GM21528 (cell line): ENCODE measurements at regions not wholly inside any gene's neighbourhood (a gene's known extent, or its start where the extent isn't known, plus 50 kb on each side); places are given as distances from the start of the nearest gene placed in this dataset.

Experiments
- ATAC-seq: cut with Tn5 transposase; IDR thresholded peaks from one replicate; pipeline ENCODE4 v1.9.1; 2021; ENCODE audit warnings: mild to moderate bottlenecking, moderate library complexity; ENCODE audit not compliant: unreplicated experiment, low FRiP score

DNA sequence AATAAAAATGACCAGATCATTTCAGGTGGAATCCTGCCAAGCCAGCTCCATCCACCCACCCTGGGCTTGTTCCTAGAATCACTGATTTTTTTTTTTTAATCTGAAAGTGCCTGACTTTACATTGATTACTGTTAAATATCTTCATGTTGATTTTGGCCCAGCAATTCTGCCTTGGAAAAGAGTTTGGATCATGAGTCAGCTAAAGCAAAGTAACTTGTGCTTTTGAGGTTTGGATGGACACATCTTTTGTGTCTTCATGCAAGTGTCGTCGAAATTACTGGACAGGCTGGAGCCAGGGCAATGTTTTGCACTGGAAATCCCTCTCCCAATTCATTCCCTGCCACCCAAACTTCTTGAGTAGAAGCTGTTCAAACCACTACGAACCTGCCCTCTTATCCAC, 164.0 kb upstream of the SYT13 start:
- no peak for ATAC-seq

DNA sequence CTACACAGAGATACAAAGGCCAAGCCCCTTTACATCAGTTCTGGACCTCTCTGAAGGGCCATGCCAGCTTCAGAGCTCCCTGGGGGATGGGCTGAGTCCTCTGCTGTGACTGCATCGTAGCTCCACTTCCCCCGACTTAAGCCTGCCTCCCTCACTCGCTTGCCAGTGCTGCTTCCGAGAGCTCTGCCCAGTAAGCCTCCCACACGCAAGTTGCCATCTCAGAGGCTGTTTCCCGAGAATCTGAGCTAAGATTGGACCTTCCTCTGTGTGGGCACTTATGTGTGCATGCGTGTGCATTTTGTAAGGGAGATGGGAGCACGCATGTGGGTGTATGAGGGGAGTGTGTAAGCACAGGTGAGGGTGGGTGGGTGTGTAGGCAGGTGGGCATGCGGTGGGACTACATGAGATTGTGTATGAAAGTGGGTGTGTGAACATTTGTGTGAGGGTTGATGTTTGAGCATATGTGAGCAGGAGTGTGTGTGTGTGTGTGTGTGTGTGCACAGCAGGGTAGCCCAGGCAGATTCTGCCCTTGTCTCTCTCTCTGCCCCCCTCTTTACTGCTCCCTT, 163.0 kb upstream of the SYT13 start:
- no peak for ATAC-seq

GRCh38 chr11:45448561-45448960, 162.4 kb upstream of the SYT13 start:
- ATAC-seq = no peak

GRCh38 chr11:45446998-45447397, 160.9 kb upstream of the SYT13 start:
- no peak for ATAC-seq

- no peak for ATAC-seq
Observed at GRCh38 chr11:45446434-45446833, 160.3 kb upstream of the SYT13 start.

- no peak for ATAC-seq
Observed at GRCh38 chr11:45444796-45445195, 158.7 kb upstream of the SYT13 start.

GRCh38 chr11:45440111-45440510, 154.0 kb upstream of the SYT13 start:
- no peak for ATAC-seq

DNA sequence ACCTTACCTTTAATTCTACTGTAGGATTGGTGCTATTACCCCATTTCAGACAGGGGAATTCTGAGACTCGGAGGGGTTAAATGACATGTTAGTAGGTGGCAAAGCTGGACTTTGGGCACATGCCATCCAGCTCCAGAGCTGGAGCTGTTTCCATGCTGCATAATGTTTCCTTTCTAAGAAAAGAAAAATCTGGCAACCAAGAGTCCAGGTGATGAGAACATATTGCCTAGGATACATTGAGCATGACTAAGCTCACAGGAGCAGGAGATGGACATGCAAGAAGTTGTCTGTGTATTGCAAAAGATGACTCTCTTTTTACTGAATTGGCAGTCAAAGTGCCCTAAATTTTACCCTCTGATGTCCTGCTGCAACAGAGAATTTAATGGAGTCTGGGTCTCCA, 150.8 kb upstream of the SYT13 start:
- ATAC-seq = no peak

- ATAC-seq = no peak
Observed at GRCh38 chr11:45436118-45436517, 150.0 kb upstream of the SYT13 start.

GRCh38 chr11:45435706-45436105, 149.6 kb upstream of the SYT13 start:
- no peak for ATAC-seq

GRCh38 chr11:45432910-45433309, 146.8 kb upstream of the SYT13 start:
- ATAC-seq = no peak

DNA sequence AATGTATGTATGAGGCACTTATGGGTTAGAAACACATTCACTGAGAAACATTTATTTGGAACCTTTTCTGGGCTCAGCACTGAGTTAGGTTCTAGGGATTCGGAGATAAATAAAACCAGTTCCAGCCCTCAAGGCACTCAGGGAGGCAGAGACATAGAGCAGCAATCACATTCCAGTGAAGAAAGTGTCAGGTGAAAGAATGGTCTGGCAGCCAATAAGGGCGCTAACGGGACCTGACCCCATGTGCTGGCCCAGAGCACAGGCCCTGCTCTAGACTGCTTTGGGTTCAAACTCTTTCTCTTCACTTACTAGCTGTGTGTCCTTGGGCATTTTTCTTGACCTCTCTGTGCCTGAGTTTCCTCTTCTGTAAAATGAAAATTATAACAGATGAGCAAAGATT, 146.0 kb upstream of the SYT13 start:
- ATAC-seq = no peak

- ATAC-seq = no peak
Observed at GRCh38 chr11:45431046-45432018, 145.2 kb upstream of the SYT13 start.

DNA sequence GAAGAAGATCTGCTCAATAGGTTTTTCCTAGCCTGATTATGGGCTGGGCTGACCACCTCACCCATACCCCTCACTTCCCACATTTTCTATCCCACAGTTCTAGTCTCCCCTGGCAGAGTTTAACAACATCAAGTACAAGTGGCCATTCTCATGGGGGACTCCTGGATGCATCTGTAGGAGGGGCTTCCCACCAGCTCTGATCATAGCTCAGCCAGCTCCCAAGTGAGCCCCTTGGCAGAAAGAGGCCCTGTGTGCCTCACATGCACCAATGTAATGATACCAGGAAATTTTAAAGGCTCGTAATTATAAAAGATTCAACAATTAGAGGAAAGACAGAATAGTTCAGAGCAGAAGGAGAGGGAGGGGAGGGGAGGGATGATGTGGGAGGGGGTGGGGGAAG, 144.2 kb upstream of the SYT13 start:
- ATAC-seq = no peak

DNA sequence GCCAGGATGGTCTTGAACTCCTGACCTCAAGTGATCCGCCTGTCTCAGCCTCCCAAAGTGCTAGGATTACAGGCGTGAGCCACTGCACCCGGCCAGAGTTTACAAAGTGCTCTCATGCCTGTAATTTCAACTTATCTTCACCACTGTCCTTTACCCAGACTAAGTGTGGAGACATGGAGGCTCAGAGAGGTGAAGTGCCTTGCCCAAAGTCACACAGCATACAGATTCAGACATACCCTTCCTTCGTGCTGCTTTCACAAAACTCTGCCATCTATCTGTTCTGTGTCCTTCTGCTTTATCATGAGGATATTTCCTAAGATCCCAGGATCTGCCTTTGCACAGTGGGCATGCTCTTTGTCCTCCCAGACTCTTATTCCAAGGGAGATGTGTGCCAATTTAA, 143.6 kb upstream of the SYT13 start:
- no peak for ATAC-seq

GRCh38 chr11:45428541-45429230, 142.5 kb upstream of the SYT13 start:
- ATAC-seq = no peak

- ATAC-seq = no peak
Observed at GRCh38 chr11:45428116-45428515, 142.0 kb upstream of the SYT13 start.

DNA sequence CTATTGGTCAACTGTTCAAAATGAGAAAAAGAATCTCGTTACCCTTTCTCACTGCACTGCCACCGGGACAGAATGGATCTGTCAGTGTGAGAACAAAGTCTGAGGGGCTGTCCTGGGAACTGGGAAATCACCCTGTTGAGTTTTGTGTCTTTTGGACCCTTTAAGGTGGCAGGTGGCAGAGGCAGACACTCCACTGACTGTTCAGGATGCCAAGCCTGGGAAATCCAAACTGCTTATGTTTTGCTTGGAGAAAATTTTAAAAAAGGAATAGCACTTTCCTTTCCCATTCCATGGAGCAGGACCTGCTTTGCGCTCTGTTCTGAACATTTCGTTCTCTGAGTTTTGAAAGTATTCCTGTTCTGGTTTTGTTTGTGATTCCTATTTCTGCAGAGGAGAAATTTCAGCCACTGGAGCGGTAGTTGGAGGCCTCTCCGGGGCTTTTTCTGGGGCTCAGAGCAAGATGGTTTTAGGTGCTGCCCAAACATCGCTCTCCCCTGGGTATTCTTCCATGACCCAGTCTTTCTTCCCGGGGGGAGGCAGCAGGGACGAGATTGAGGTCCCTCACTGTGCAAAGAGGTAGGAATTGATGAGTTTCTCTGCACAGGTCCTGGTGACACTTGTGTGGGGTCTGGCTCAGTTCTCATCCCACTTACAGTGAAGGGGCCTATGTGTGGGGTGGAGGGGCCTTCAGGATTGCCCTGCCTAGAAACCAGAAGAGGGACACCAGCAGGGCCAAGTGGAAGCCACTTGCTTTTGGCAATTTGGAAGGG, 138.5 kb upstream of the SYT13 start:
- ATAC-seq = no peak

GRCh38 chr11:45423475-45424120, 137.5 kb upstream of the SYT13 start:
- no peak for ATAC-seq

- ATAC-seq = no peak
Observed at GRCh38 chr11:45423036-45423435, 136.9 kb upstream of the SYT13 start.
